Body of pancreas (tissue), 4 donors: ENCODE measurements at regions not wholly inside any gene's neighbourhood (a gene's known extent, or its start where the extent isn't known, plus 50 kb on each side); places are given as distances from the start of the nearest gene placed in this dataset.

ENCODE experiments used
- POLR2A ChIP-seq, 3 donors: fragments of 450-650 bp; IDR thresholded peaks; one replicate each; pipeline ENCODE4 v1.6.1; 2016; ENCODE audit warnings: antibody characterized with exemption in 3 of 3, mild to moderate bottlenecking in 2 of 3
- TF ChIP-seq, protein P1 (sequence below), 7 experiments: fragments of 450-650 bp in 4 of 7; fragments of 200-600 bp in 3 of 7; sonication (generic) in 3 of 7; IDR thresholded peaks; one replicate each; pipeline ENCODE4 v1.5.1; 2016 to 2019; ENCODE audit warnings: antibody characterized with exemption in 7 of 7

DNA sequence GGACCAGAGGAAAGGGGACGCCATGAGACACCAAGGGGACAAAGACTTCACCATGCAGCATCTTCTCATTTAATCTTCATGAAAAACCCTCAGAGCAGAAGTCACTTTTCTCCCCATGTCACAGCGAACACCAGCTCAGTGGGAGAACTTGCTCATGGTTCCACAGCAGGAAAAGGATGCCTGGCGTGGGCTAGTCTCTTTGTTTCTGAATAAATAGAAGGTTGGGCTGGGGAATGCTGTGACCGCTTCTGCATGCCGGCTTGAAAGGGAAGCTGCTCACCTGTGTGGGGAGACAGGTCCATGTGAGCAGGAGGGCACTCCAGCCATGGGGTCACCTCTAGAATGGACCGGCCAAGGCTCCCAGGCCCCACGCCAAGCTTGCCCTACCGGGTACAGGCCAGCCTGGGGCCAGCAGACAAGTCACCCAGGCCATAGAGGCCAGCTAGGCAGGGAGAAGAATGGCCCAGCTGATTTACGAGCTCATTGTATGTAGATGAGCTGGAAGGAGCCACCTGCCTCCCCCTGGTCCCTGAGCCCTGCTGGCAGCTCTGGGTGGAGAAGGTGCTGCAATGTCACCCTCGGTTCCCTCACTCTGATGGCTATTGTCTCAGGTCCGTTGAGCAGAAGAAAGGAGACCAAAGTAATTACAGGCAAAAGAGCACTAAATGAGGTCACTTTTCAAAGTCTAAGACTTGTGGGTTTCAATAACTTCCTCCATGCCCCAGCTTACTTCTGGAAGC is 82.0 kb upstream of the PDZD8 start:
- no peak for TF ChIP-seq POLR2A (IDR thresholded peaks at IDR 0.05)
- TF ChIP-seq, protein P1, sequence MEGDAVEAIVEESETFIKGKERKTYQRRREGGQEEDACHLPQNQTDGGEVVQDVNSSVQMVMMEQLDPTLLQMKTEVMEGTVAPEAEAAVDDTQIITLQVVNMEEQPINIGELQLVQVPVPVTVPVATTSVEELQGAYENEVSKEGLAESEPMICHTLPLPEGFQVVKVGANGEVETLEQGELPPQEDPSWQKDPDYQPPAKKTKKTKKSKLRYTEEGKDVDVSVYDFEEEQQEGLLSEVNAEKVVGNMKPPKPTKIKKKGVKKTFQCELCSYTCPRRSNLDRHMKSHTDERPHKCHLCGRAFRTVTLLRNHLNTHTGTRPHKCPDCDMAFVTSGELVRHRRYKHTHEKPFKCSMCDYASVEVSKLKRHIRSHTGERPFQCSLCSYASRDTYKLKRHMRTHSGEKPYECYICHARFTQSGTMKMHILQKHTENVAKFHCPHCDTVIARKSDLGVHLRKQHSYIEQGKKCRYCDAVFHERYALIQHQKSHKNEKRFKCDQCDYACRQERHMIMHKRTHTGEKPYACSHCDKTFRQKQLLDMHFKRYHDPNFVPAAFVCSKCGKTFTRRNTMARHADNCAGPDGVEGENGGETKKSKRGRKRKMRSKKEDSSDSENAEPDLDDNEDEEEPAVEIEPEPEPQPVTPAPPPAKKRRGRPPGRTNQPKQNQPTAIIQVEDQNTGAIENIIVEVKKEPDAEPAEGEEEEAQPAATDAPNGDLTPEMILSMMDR (IDR thresholded peaks at IDR 0.05): no peak
